Putamen (tissue), 1 donor: ENCODE measurements at regions not wholly inside any gene's neighbourhood (a gene's known extent, or its start where the extent isn't known, plus 50 kb on each side); places are given as distances from the start of the nearest gene placed in this dataset.

Experiments used
- DNase-seq: peaks from one replicate; pipeline ENCODE4 v3.0.0-alpha.2; 2016; ENCODE audit warnings: low spot score

- DNase-seq: no peak
Observed at GRCh38 chr13:50319635-50320255, 304.5 kb downstream of the KCNRG start.

GRCh38 chr13:50320271-50320862 lies 305.1 kb downstream of the KCNRG start:
- DNase-seq: no peak

DNA sequence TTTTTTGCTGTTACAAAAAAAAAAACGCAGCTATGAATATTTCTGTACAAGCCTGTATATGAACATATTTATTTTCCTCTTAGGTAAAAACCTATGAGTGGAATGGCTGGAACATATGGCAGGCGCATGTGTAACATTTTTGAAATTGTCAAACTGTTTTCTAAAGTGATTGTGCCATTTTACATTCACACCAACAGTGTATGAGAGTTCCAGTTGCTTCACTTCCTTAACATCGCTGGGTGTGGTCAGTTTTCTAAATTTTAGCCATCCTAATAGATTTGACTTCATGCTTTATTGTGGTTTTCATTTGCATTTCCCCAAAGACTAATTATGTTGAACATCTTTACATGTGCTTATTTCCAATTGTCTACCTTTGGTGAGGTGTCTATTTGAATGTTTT lies 306.8 kb downstream of the KCNRG start:
- DNase-seq: no peak

- no peak for DNase-seq
Observed at GRCh38 chr13:50323440-50324065, 308.3 kb downstream of the KCNRG start.

DNA sequence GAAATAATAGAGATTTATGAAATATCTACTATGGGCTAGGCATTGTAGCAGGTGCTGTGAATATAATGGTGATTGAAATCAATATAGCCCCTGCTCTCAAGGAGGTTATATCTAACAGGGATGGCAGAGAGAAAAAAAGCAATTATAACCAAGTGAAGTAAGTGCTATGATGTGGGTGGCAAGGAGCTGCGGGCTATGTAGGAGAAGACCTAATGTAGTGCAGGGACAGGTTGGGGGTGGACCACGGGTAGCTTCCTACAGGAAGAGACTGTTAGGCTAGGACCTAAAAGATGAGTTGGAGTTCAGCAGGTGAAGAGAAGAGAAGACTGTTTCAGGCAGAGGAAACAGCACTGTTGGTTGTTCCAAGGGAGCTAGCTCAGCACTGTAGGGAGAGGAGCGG lies 311.0 kb downstream of the KCNRG start:
- DNase-seq: no peak

DNA sequence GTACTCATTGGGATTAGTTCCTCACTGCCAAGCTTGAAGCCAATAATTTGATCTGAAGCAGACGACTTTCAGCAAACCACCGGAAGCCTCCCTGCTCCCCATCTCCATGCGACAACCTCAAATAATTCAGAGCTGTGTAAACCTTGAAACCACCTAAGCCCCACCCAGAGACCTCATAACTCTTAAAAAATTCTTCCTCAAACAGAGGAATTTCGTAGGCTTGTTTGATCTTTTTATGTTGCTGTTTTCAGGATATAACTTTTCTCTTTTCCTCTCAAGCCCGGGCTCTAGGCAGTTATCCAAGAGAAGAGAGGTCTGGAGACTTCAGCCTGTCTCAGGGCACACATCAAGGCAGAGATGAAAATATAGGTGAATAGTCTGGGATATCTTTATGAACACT lies 311.6 kb downstream of the KCNRG start:
- no peak for DNase-seq

GRCh38 chr13:50334115-50334778 lies 319.0 kb downstream of the KCNRG start:
- DNase-seq: no peak

- no peak for DNase-seq
Observed at GRCh38 chr13:50334944-50335343, 319.7 kb downstream of the KCNRG start.

- DNase-seq: no peak
Observed at GRCh38 chr13:50339271-50339670, 324.0 kb downstream of the KCNRG start.

GRCh38 chr13:50340146-50340545 lies 324.9 kb downstream of the KCNRG start:
- no peak for DNase-seq

DNA sequence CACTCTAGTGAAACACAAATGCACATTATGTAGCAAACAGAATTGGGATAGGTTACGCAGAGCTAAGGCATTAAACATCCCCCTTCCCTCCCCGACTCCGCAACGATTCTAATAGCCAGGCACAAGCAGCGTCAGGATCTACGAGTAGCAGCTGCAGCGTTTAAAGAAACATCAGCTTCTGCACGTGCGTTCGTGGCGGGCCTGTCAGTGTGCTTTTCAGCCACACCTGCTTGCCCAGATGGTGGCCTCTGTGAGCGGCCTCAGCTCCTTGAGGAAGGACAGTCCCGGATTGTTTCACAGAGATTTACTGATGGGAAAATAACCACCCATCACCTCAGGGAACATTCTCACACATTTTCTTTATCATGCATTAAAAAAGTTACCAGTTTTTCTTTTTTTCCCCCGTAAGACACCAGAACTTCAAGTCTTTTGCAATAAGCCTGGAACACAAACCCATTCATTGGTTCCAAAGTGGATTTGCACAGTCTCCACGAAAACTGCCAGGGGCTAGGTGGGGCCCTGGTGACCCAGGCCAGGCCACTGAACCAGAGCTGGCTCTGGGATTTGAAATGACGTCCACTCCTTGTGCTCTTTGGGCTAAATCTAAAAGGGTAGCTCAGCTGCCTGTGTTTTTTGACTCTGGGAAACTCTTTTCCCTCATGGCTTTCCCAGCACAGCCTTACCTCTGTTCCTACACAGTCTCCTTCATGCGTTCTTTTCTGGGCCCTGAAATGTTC lies 325.5 kb downstream of the KCNRG start:
- no peak for DNase-seq

- no peak for DNase-seq
Observed at GRCh38 chr13:50341526-50341925, 326.3 kb downstream of the KCNRG start.

GRCh38 chr13:50344717-50345116 lies 329.5 kb downstream of the KCNRG start:
- DNase-seq: no peak

- DNase-seq: no peak
Observed at GRCh38 chr13:50345804-50346203, 330.6 kb downstream of the KCNRG start.

DNA sequence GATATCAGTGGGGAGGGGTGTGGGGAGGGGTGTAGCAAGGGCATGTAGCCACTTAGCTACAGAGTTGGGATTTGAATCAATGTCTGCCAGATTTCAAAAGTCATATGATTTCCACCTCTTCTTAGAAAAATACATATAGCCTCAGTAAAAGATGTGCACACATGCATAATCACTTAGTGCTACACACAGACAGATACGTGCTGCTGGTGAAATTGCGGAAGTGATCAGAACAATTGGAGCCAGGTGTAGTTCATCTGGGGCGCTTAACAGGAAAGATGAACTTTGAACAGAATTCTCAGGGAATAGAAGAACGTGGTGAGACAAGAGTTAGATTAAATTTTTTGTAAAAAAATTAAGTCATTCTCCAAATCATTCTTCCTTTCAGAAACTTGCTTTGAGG lies 333.1 kb downstream of the KCNRG start:
- DNase-seq: no peak

DNA sequence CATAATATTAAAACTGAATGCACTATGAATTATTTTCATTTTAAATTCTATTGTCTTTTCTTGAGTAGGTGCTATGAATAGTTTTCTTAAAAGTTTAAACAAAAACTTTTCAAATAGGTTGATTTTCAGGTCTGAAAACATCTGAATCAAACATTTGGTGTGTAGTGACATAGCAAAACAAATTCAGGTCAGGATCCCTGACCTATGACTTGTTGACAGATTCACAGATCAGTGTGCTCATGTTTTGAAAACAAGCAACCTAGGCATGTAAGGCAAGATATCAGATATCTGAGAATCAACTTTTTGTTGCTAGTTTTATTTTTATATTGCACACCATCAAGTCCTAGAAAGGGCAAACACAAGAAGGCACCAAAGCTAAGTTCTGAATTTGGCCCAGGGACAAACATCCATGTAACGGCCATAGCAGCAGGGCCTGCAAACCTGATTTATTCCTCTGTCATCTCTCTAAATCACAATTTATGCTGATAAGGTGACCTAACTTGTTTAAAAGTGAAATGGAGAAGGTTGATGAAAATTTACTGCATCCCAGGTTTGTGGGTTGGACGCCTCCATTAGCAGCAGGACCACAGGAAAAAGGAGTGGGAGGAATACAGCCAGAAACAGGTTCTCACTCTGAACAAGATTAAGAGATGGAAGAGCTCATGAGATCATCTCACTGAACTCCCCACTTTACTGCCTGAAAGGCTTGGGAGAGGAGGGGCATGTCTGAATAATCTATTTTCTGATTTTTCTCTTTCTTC lies 337.7 kb downstream of the KCNRG start:
- no peak for DNase-seq

DNA sequence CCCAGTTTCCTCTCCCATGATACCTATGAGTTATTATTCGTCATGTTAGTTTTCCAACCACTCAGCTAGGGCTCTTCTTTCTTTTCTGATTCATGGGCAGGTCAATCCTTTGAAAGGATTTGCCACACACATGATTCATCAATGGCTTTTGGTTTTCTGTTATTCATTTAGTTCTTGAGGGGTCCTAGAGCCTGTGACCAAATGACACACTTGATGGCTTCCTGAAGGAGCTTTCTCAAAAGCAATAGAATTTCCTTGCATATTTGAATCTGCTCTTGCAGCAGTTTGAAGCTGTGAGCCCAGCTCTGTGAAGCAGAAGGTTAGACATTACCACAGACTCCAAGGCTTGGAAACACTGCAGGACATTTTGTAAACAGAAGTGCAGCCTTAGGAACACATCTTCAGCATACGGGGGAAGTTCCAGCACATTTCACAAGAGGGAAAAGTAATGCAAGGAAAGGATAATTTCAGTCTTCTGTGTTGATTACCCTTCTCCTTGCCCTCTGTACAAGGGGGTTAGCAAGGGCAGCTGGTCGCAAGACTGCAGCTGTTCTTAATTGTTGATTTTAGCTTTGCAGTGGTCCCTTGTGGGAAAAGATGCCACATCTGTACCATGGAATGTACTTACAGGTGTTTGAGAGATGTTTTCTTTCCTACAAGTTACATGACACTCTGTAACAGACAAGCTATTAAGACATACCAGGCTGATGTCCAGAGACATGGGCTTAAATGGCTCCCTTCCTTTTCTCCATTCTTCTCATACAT lies 338.6 kb downstream of the KCNRG start:
- no peak for DNase-seq

DNA sequence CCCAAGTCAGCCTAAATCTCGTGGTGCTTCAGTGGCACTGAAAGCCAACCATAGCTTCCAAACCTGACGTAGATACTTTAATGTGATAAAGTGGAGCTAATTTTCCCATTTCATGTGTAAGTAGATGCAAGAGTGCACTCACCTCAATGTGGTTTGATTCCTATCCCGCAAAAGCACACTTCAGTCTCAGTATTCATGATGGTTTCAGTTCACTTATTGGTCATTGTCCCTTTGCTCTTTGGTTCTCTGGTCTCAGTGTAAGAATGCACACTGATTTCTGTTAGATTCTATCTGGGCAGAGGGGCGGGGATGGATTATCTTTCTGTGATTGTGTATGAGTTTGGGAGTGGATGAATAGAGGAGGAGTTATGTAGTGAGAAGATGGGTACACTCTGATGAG lies 340.6 kb downstream of the KCNRG start:
- no peak for DNase-seq

DNA sequence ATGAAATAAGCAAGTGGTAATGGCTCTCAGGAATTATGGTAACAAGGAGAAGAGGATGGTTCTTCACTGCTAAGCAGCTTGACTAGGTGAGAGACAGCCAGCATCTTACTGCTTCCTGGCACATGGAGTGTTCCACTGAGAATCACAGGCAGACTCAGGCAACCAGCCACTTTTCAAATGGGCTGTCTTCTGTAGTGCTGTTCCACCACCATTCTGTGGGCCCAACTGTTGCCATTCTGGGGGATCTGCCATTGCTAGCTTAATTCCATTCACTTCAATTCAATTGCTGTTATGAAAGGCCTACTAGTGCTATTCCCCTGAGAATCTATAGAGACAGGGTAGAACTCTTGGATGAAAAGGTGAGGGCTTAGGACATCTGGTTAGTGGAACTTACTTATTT lies 341.9 kb downstream of the KCNRG start:
- DNase-seq: no peak

GRCh38 chr13:50357586-50358118 lies 342.4 kb downstream of the KCNRG start:
- peak; percentile 18 for DNase-seq
